Lung (tissue), 11 donors: ENCODE measurements at regions not wholly inside any gene's neighbourhood (a gene's known extent, or its start where the extent isn't known, plus 50 kb on each side); places are given as distances from the start of the nearest gene placed in this dataset.

Experiments used
- ATAC-seq: fragments of 200-7000 bp; cut with Tn5 transposase; one replicate; pipeline ENCODE4 v1.9.1; 2020; ENCODE audit warnings: moderate number of reproducible peaks; ENCODE audit not compliant: insufficient read depth, low FRiP score
- DNase-seq, 3 donors: peaks; one replicate each; pipeline ENCODE4 v3.0.0-alpha.2; 2013 to 2017
- H3K27ac ChIP-seq, 2 donors: one replicate each; pipeline ENCODE4 v1.5.1; 2013; ENCODE audit warnings: mild to moderate bottlenecking in 2 of 2, moderate library complexity in 2 of 2, control low read depth in 1 of 2, inconsistent platforms in 1 of 2, low read depth in 1 of 2, low read length in 1 of 2
- H3K27me3 ChIP-seq, 3 donors: one replicate each; pipeline ENCODE4 v1.5.1; 2013; ENCODE audit warnings: low read length in 2 of 3; ENCODE audit not compliant: control insufficient read depth in 3 of 3, insufficient read depth in 3 of 3
- H3K36me3 ChIP-seq, 4 donors: one replicate each; pipeline ENCODE4 v1.5.1; 2013; ENCODE audit warnings: low read length in 4 of 4, mild to moderate bottlenecking in 1 of 4, moderate library complexity in 1 of 4; ENCODE audit not compliant: control insufficient read depth in 4 of 4, insufficient read depth in 4 of 4
- H3K4me1 ChIP-seq, 5 donors: one replicate each; pipeline ENCODE4 v1.5.1; 2013; ENCODE audit warnings: low read length in 5 of 5, mild to moderate bottlenecking in 2 of 5, moderate library complexity in 1 of 5; ENCODE audit not compliant: control insufficient read depth in 5 of 5, insufficient read depth in 5 of 5
- H3K4me3 ChIP-seq: one replicate; pipeline ENCODE4 v1.5.1; 2013; ENCODE audit warnings: mild to moderate bottlenecking, control low read depth, moderate library complexity
- H3K9ac ChIP-seq, 2 donors: one replicate each; pipeline ENCODE4 v1.5.1; 2013; ENCODE audit warnings: low read length in 2 of 2, control low read depth in 1 of 2; ENCODE audit not compliant: insufficient read depth in 1 of 2
- H3K9me3 ChIP-seq, 4 donors: one replicate each; pipeline ENCODE4 v1.5.1; 2013; ENCODE audit warnings: low read length in 3 of 4, mild to moderate bottlenecking in 1 of 4, moderate library complexity in 1 of 4; ENCODE audit not compliant: control insufficient read depth in 4 of 4, insufficient read depth in 3 of 4
- WGBS, 2 donors: extraction: QIAGEN DNeasy Blood & Tissue Kit; methylation state at CpG; one replicate each; pipeline ENCODE4 v1.1.7; 2013; 5-methylcytosine and 5-hydroxymethylcytosine counted together
- TF ChIP-seq, protein P1 (sequence below): IDR thresholded peaks from 2 replicates; pipeline ENCODE4 v1.5.1; 2012; ENCODE audit warnings: mild to moderate bottlenecking; ENCODE audit errors: control extremely low read depth, extremely low read depth
- donor health status: control.
- donor health status: control.
- donor health status: Bipolar disorder and iron deficiency.
- donor health status: healthy.
- donor health status: DM: yes; HTN: yes; CAD: no.

DNA sequence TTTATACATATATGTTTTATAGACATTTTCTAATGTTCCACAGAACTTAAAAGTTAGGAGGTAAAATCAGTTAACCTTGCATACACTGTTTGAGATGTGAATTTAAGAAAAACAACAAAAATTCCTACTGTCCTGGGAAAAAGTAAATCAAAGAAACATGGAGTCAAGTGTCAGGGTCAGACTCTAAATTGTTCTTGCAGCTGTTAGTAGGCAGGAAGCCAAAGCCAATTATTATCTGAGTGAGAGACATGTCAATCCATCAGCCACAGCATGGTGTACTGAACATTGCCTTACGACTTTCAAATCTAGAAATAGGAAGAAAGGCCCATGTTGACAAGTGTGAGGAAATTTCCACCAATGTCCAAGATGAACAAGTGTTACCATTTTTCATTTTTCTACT lies 461.2 kb upstream of the MBL2 start:
- WGBS, 2 donors = 52 to 56% methylated on average over 1 of the region's 1 CpG
- DNase-seq (no peak), ATAC-seq (no peak)

GRCh38 chr10:53230651-53231050 lies 458.1 kb upstream of the MBL2 start:
- DNase-seq = no peak
- Histone ChIP-seq H3K4me3 (no peak overlapping the region), H3K9ac (no peak overlapping the region), H3K4me1 (peaks cover 0 to 8% (median 0%) of the 10 kb centered on the region in 5 donors), H3K27me3 (no peaks in the 10 kb centered on the region), H3K9me3 (no peaks in the 10 kb centered on the region), H3K27ac (no peak overlapping the region), H3K36me3 (no peaks in the 10 kb centered on the region)
- TF ChIP-seq, protein P1, sequence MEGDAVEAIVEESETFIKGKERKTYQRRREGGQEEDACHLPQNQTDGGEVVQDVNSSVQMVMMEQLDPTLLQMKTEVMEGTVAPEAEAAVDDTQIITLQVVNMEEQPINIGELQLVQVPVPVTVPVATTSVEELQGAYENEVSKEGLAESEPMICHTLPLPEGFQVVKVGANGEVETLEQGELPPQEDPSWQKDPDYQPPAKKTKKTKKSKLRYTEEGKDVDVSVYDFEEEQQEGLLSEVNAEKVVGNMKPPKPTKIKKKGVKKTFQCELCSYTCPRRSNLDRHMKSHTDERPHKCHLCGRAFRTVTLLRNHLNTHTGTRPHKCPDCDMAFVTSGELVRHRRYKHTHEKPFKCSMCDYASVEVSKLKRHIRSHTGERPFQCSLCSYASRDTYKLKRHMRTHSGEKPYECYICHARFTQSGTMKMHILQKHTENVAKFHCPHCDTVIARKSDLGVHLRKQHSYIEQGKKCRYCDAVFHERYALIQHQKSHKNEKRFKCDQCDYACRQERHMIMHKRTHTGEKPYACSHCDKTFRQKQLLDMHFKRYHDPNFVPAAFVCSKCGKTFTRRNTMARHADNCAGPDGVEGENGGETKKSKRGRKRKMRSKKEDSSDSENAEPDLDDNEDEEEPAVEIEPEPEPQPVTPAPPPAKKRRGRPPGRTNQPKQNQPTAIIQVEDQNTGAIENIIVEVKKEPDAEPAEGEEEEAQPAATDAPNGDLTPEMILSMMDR = no peak
- 45 to 48% methylated on average over 2 of the region's 2 CpGs for WGBS, 2 donors
- no peak for ATAC-seq

More for the DNA sequence above, 461.2 kb upstream of the MBL2 start:
- Histone ChIP-seq H3K4me3 (no peak overlapping the region), H3K27me3 (no peaks in the 10 kb centered on the region), H3K27ac (no peak overlapping the region), H3K4me1 (peaks cover 0 to 8% (median 0%) of the 10 kb centered on the region in 5 donors), H3K9me3 (no peaks in the 10 kb centered on the region), H3K9ac (no peak overlapping the region), H3K36me3 (no peaks in the 10 kb centered on the region)
- TF ChIP-seq, protein P1 = no peak

GRCh38 chr10:53223851-53224250 lies 451.3 kb upstream of the MBL2 start:
- Histone ChIP-seq H3K9ac (no peak overlapping the region), H3K36me3 (no peaks in the 10 kb centered on the region), H3K9me3 (peaks cover 0 to 10% (median 0%) of the 10 kb centered on the region in 4 donors), H3K4me3 (no peak overlapping the region), H3K27ac (no peak overlapping the region), H3K27me3 (no peaks in the 10 kb centered on the region), H3K4me1 (peaks cover 0 to 11% (median 0%) of the 10 kb centered on the region in 5 donors)
- DNase-seq (peak; percentile 36 to 73 (median 73)), ATAC-seq (no peak)
- TF ChIP-seq, protein P1 = no peak
- WGBS, 2 donors = 86 to 87% methylated on average over 2 of the region's 2 CpGs

DNA sequence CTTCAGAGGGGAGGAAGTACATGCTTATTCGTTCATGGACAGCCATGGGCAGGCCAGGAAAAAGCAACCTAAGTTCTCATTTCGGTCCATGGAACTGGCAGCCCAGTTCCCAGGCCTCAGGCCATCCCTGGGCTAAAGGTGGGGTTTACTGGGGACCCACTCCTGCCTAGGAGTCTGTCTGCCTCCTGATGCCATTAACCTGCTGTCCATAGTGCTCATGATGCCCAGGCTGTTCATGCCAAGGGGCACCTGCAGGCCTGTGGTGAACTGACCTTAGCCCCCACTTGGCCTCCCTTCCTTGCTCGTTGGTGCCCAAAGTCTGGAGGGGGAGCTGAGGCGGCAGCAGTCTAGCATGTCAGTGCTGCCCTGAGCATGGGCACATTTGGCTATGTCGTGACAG lies 450.2 kb upstream of the MBL2 start:
- Histone ChIP-seq H3K27ac (no peak overlapping the region), H3K4me3 (no peak overlapping the region), H3K36me3 (no peaks in the 10 kb centered on the region), H3K27me3 (no peaks in the 10 kb centered on the region), H3K9me3 (peaks cover 0 to 10% (median 0%) of the 10 kb centered on the region in 4 donors), H3K9ac (no peak overlapping the region), H3K4me1 (peaks cover 0 to 11% (median 0%) of the 10 kb centered on the region in 5 donors)
- TF ChIP-seq, protein P1 = no peak
- WGBS, 2 donors = 80 to 89% methylated on average over 5 of the region's 5 CpGs
- ATAC-seq = no peak
- no peak for DNase-seq
